T-helper 1 cell treated with Interleukin-12 subunit alpha and Interleukin-12 subunit beta and Interleukin-4 antibody, amounts not matched to agents 30 μg/mL and 1 μg/mL, for 36 hours (primary cell): ENCODE measurements at regions not wholly inside any gene's neighbourhood (a gene's known extent, or its start where the extent isn't known, plus 50 kb on each side); places are given as distances from the start of the nearest gene placed in this dataset.

ENCODE experiments used
- H3K27ac Mint-ChIP-seq: one replicate; pipeline ENCODE4 v1.8.0; 2021; ENCODE audit warnings: mild to moderate bottlenecking, mixed read lengths
- H3K27me3 Mint-ChIP-seq: one replicate; pipeline ENCODE4 v1.8.0; 2021; ENCODE audit warnings: low read depth, mixed read lengths
- H3K36me3 Mint-ChIP-seq: one replicate; pipeline ENCODE4 v1.8.0; 2021; ENCODE audit warnings: low read depth, mixed read lengths
- H3K4me1 Mint-ChIP-seq: one replicate; pipeline ENCODE4 v1.8.0; 2021; ENCODE audit warnings: low read depth, mixed read lengths
- H3K4me3 Mint-ChIP-seq: one replicate; pipeline ENCODE4 v1.8.0; 2021; ENCODE audit warnings: mild to moderate bottlenecking, moderate library complexity, mixed read lengths
- H3K9me3 Mint-ChIP-seq: one replicate; pipeline ENCODE4 v1.8.0; 2021; ENCODE audit warnings: mixed read lengths

DNA sequence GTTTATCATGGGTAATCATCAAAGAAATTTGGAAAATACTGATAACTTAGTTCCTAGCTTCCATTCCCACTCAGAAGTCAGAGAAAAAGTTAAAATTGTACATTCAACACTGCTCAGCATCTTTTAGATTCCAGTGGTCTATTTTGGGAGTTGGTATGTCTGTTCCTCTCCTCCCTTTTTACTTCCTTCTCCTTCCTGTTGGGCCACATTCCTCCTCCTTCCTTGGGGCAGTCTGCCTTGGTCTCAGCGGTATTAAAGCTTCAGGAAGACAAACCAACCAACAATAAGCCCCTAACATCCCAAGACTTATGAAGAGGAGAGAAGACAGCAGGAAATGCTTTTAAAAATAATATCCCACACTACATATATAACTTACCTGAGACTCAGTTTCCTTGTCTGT lies 49.9 kb upstream of the SSBP2 start:
- Mint-ChIP-seq H3K4me3 (no peak overlapping the region), H3K36me3 (peaks cover 2% of the 10 kb centered on the region), H3K27ac (no peak overlapping the region), H3K27me3 (no peaks in the 10 kb centered on the region), H3K4me1 (peaks cover 8% of the 10 kb centered on the region), H3K9me3 (peaks cover 7% of the 10 kb centered on the region)
